ENCODE measurements at regions not wholly inside any gene's neighbourhood (a gene's known extent, or its start where the extent isn't known, plus 50 kb on each side); places are given as distances from the start of the nearest gene placed in this dataset.

- Histone ChIP-seq H3K9ac (ENCODE audit: low read depth in 1 of 2, low read length in 2 of 2) (no peak overlapping the region), H3K4me1 (ENCODE audit: control insufficient read depth in 4 of 4, insufficient read depth in 4 of 4, low read length in 3 of 4) (no peaks in the 10 kb centered on the region), H3K4me3 (ENCODE audit: low read depth in 1 of 3, low read length in 3 of 3) (no peak overlapping the region), H3K27me3 (ENCODE audit: control insufficient read depth in 4 of 4, insufficient read depth in 4 of 4, low read length in 3 of 4) (peaks cover 0 to 4% (median 0%) of the 10 kb centered on the region in 4 donors), H3K36me3 (ENCODE audit: control insufficient read depth in 4 of 4, insufficient read depth in 3 of 4, low read depth in 1 of 4, low read length in 3 of 4) (no peaks in the 10 kb centered on the region), H3K9me3 (ENCODE audit: control insufficient read depth in 4 of 4, low read length in 3 of 4) (no peaks in the 10 kb centered on the region), H3K27ac (ENCODE audit: low read depth in 1 of 2, low read length in 2 of 2) (no peak overlapping the region)
- no peak for DNase-seq (ENCODE audit: low spot score)
- TF ChIP-seq RAD21 (IDR thresholded peaks at IDR 0.05): no peak
- TF ChIP-seq SP1 (IDR thresholded peaks at IDR 0.05): no peak
- no peak for TF ChIP-seq EGR1 (IDR thresholded peaks at IDR 0.05; ENCODE audit: low read depth in 2 of 2)
- TF ChIP-seq HNF4A (conservative IDR thresholded peaks at IDR 0.05): no peak
- no peak for TF ChIP-seq GABPA (IDR thresholded peaks at IDR 0.05 in 1 of 2, conservative IDR thresholded peaks at IDR 0.05 in 1 of 2)
- TF ChIP-seq ZBTB33 (IDR thresholded peaks at IDR 0.05): no peak
- no peak for TF ChIP-seq FOXA1 (IDR thresholded peaks at IDR 0.05)
- TF ChIP-seq, protein P1, sequence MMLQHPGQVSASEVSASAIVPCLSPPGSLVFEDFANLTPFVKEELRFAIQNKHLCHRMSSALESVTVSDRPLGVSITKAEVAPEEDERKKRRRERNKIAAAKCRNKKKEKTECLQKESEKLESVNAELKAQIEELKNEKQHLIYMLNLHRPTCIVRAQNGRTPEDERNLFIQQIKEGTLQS (IDR thresholded peaks at IDR 0.05): no peak
- TF ChIP-seq CTCF (IDR thresholded peaks at IDR 0.05; ENCODE audit: low read depth, low read length, missing input control): no peak
- no peak for TF ChIP-seq RXRA (IDR thresholded peaks at IDR 0.05)
- TF ChIP-seq HNF4G (IDR thresholded peaks at IDR 0.05): no peak
- TF ChIP-seq JUND (IDR thresholded peaks at IDR 0.05): no peak
- TF ChIP-seq, protein P2, sequence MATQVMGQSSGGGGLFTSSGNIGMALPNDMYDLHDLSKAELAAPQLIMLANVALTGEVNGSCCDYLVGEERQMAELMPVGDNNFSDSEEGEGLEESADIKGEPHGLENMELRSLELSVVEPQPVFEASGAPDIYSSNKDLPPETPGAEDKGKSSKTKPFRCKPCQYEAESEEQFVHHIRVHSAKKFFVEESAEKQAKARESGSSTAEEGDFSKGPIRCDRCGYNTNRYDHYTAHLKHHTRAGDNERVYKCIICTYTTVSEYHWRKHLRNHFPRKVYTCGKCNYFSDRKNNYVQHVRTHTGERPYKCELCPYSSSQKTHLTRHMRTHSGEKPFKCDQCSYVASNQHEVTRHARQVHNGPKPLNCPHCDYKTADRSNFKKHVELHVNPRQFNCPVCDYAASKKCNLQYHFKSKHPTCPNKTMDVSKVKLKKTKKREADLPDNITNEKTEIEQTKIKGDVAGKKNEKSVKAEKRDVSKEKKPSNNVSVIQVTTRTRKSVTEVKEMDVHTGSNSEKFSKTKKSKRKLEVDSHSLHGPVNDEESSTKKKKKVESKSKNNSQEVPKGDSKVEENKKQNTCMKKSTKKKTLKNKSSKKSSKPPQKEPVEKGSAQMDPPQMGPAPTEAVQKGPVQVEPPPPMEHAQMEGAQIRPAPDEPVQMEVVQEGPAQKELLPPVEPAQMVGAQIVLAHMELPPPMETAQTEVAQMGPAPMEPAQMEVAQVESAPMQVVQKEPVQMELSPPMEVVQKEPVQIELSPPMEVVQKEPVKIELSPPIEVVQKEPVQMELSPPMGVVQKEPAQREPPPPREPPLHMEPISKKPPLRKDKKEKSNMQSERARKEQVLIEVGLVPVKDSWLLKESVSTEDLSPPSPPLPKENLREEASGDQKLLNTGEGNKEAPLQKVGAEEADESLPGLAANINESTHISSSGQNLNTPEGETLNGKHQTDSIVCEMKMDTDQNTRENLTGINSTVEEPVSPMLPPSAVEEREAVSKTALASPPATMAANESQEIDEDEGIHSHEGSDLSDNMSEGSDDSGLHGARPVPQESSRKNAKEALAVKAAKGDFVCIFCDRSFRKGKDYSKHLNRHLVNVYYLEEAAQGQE (IDR thresholded peaks at IDR 0.05): no peak
- TF ChIP-seq FOXA2 (IDR thresholded peaks at IDR 0.05): no peak
- TF ChIP-seq, protein P3, sequence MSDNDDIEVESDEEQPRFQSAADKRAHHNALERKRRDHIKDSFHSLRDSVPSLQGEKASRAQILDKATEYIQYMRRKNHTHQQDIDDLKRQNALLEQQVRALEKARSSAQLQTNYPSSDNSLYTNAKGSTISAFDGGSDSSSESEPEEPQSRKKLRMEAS (IDR thresholded peaks at IDR 0.05): no peak
- TF ChIP-seq NR2F2 (IDR thresholded peaks at IDR 0.05): no peak
- 66% methylated on average over 7 of the region's 7 CpGs for WGBS
Observed at GRCh38 chr10:2438248-2438939, 629.0 kb upstream of the PFKP start.
